K562 (cell line): ENCODE measurements at regions not wholly inside any gene's neighbourhood (a gene's known extent, or its start where the extent isn't known, plus 50 kb on each side); places are given as distances from the start of the nearest gene placed in this dataset.

Experiments
- ELK1 ChIP-seq: sonication (generic); formaldehyde crosslinking; IDR thresholded peaks from 2 replicates; pipeline ENCODE4 v1.8.1; 2022; ENCODE audit warnings: missing genetic modification reagents
- EZH2 ChIP-seq: IDR thresholded peaks from 2 replicates; pipeline ENCODE4 v1.6.1; 2012; ENCODE audit warnings: low read depth, mild to moderate bottlenecking, inconsistent platforms, low read length, borderline replicate concordance
- IRF1 ChIP-seq: sonication (generic); formaldehyde crosslinking; IDR thresholded peaks from 2 replicates; pipeline ENCODE4 v1.8.0; 2022; ENCODE audit warnings: missing genetic modification reagents, mild to moderate bottlenecking, borderline replicate concordance
- MNT ChIP-seq, 2 experiments: fragments of 450-650 bp; conservative IDR thresholded peaks; 2 replicates each; pipeline ENCODE4 v1.6.1; 2017; ENCODE audit warnings: mild to moderate bottlenecking in 2 of 2, moderate library complexity in 2 of 2
- PREB ChIP-seq: sonication (generic); formaldehyde crosslinking; IDR thresholded peaks from 2 replicates; pipeline ENCODE4 v1.8.1; 2023; ENCODE audit warnings: mild to moderate bottlenecking, missing genetic modification reagents
- RNF2 ChIP-seq: sonication (generic); IDR thresholded peaks from 2 replicates; pipeline ENCODE4 v1.6.1; 2016
- SMC3 ChIP-seq: conservative IDR thresholded peaks from 2 replicates; pipeline ENCODE4 v1.6.1; 2011; ENCODE audit warnings: low read depth, low read length, improper control_type of control experiment; ENCODE audit not compliant: insufficient read depth
- TAF1 ChIP-seq: IDR thresholded peaks from 2 replicates; pipeline ENCODE4 v1.6.1; 2011; ENCODE audit warnings: mild to moderate bottlenecking, low read length, moderate library complexity; ENCODE audit not compliant: insufficient read depth, control insufficient read depth, severe bottlenecking; ENCODE audit errors: extremely low read depth
- TCF7 ChIP-seq: sonication (generic); IDR thresholded peaks from 2 replicates; pipeline ENCODE4 v1.6.1; 2016; ENCODE audit warnings: antibody characterized with exemption, borderline replicate concordance
- ZEB2 ChIP-seq: fragments of 450-650 bp; IDR thresholded peaks from 2 replicates; pipeline ENCODE4 v1.6.1; 2016
- ZNF140 ChIP-seq: fragments of 250-450 bp; sonication (Bioruptor Pico); IDR thresholded peaks from 2 replicates; pipeline ENCODE4 v1.8.0; 2021; ENCODE audit warnings: moderate library complexity, mild to moderate bottlenecking, inconsistent platforms
- ZNF263 ChIP-seq: sonication (generic); formaldehyde crosslinking; IDR thresholded peaks from 2 replicates; pipeline ENCODE4 v1.8.0; 2022; ENCODE audit warnings: mild to moderate bottlenecking, missing genetic modification reagents, borderline replicate concordance

- TF ChIP-seq RNF2 (no peak), IRF1 (CRISPR knock-in tag) (no peak), TAF1 (no peak), EZH2 (no peak), SMC3 (no peak), MNT (conservative IDR thresholded peaks at IDR 0.05) (no peak), ZNF263 (CRISPR knock-in tag) (no peak), TCF7 (no peak), ZNF140 (CRISPR knock-in tag) (no peak), PREB (CRISPR knock-in tag) (no peak), ELK1 (no peak), ZEB2 (no peak)
Measured at GRCh38 chr5:61649971-61650370, 317.9 kb downstream of the ZSWIM6 start.
